A673 (cell line): ENCODE measurements at regions not wholly inside any gene's neighbourhood (a gene's known extent, or its start where the extent isn't known, plus 50 kb on each side); places are given as distances from the start of the nearest gene placed in this dataset.

Experiments used
- EZH2 ChIP-seq: fragments of 200-600 bp; sonication (generic); IDR thresholded peaks from 2 replicates; pipeline ENCODE4 v1.6.1; 2017; ENCODE audit warnings: borderline replicate concordance, low read depth, mild to moderate bottlenecking, mixed read lengths, antibody characterized with exemption, low read length; ENCODE audit not compliant: poor library complexity, severe bottlenecking
- TF ChIP-seq, protein P1 (sequence below): fragments of 300-800, 200-600 bp; sonication (generic); conservative IDR thresholded peaks from 2 replicates; pipeline ENCODE4 v1.5.1; 2017; ENCODE audit warnings: low read depth, mild to moderate bottlenecking, antibody characterized with exemption, low read length, moderate library complexity, mixed read lengths

DNA sequence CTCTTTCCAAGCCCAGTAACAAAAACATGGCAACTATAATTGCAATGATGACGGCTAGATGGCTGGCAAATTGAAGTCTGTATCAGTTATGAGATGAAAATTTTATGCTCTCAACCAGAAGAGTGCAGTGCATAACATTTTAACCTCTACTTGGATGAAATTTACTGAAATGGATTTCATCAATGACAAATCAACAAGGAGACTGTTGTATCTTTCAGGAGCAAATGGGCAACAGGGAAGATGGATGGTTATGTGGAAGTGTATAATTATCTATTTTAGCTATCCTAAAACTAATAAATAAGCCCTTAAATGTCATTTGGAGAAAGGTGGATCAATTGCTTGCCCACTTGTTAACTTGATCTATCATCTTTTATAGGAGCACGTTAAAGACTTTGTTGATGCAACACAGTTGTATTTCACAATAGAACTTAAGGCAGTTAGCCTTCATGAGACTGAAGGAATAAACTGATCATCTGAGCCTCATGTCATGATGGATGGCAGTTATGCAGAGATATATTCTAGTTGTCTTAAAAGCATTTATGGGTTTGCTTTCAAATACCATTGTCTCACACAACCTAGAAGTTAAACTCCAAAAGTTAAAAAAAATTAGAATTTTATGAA is 315.1 kb upstream of the TBC1D5 start:
- TF ChIP-seq EZH2 = no peak
- TF ChIP-seq, protein P1, sequence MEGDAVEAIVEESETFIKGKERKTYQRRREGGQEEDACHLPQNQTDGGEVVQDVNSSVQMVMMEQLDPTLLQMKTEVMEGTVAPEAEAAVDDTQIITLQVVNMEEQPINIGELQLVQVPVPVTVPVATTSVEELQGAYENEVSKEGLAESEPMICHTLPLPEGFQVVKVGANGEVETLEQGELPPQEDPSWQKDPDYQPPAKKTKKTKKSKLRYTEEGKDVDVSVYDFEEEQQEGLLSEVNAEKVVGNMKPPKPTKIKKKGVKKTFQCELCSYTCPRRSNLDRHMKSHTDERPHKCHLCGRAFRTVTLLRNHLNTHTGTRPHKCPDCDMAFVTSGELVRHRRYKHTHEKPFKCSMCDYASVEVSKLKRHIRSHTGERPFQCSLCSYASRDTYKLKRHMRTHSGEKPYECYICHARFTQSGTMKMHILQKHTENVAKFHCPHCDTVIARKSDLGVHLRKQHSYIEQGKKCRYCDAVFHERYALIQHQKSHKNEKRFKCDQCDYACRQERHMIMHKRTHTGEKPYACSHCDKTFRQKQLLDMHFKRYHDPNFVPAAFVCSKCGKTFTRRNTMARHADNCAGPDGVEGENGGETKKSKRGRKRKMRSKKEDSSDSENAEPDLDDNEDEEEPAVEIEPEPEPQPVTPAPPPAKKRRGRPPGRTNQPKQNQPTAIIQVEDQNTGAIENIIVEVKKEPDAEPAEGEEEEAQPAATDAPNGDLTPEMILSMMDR = no peak
